ENCODE measurements at regions not wholly inside any gene's neighbourhood (a gene's known extent, or its start where the extent isn't known, plus 50 kb on each side); places are given as distances from the start of the nearest gene placed in this dataset.
"Not testable (repeated sequence)": the region's sequence is repeated elsewhere in the genome, so short reads cannot be mapped to it uniquely, and the experiment has no call there.

DNA sequence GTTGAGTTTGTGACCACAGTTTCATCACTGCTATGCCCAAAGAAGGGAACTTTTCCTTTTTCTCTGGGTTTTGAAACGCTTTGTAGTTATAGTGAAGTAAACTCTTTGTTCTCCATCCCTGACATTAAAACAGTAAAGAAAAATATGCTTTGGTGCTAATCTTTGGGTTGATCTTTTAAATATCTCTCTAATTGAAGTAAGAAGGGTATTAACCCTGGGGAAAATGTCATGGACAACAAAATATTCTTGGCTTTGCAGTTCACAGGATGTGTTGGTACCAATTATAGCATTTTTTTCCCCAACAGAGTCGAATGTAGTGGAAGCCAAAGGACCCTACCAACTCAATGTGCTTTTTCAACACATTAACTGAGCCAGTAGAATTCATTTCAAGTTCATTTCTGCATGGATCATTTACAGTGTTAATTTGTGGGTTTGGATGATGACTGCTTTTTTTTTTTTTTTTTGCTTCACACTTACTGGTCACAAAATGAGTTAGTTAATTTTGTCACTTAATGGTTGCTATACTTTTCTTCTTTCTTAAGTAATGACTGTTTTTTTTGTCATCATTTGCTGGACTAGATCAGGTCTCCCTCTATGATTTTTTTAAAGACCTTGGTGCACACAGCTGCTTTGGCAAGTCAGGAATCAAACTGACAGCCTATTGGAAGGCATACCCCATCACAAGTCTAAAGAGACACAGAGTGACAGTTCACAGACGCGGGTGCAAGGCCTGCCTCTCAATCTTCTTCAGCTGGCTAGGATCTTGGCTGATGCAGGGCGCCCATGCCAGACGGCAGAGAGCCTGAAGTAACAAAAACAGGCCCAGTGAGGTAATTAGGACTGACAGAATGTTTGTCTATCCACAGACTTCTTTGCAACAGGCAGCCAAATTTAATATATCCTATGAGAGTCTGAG lies 98.8 kb upstream of the MMADHC start:
- ATAC-seq (no peak), DNase-seq (no peak)
- no peaks in the 10 kb centered on the region for H3K9me3 ChIP-seq (ENCODE audit: low read length)
- no peaks in the 10 kb centered on the region for H3F3A ChIP-seq (ENCODE audit: low read length, unreplicated experiment)
- no peaks in the 10 kb centered on the region for H4K20me1 ChIP-seq (ENCODE audit: low read length)
- H3K9me2 ChIP-seq (replicated peaks; ENCODE audit: low read length), result no peaks in the 10 kb centered on the region
- H3K27ac ChIP-seq (ENCODE audit: low read length), result no peak overlapping the region
- no peak for TF ChIP-seq EZH2phosphoT487 (IDR thresholded peaks at IDR 0.05; ENCODE audit: borderline replicate concordance, low read length)
- TF ChIP-seq, protein P1, sequence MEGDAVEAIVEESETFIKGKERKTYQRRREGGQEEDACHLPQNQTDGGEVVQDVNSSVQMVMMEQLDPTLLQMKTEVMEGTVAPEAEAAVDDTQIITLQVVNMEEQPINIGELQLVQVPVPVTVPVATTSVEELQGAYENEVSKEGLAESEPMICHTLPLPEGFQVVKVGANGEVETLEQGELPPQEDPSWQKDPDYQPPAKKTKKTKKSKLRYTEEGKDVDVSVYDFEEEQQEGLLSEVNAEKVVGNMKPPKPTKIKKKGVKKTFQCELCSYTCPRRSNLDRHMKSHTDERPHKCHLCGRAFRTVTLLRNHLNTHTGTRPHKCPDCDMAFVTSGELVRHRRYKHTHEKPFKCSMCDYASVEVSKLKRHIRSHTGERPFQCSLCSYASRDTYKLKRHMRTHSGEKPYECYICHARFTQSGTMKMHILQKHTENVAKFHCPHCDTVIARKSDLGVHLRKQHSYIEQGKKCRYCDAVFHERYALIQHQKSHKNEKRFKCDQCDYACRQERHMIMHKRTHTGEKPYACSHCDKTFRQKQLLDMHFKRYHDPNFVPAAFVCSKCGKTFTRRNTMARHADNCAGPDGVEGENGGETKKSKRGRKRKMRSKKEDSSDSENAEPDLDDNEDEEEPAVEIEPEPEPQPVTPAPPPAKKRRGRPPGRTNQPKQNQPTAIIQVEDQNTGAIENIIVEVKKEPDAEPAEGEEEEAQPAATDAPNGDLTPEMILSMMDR (conservative IDR thresholded peaks at IDR 0.05; ENCODE audit: low read depth, low read length), result no peak
- no peak for TF ChIP-seq EZH2 (IDR thresholded peaks at IDR 0.05; ENCODE audit: low read length, unreplicated experiment)
- H2AFZ ChIP-seq (ENCODE audit: low read length), result no peak overlapping the region
- no peaks in the 10 kb centered on the region for H3K36me3 ChIP-seq (ENCODE audit: low read depth, low read length)
- intact Hi-C loops (cut with micrococcal nuclease), result no loop called here
- no peak overlapping the region for H3K9ac ChIP-seq (ENCODE audit: low read length)
- CTCF ChIA-PET, result no interaction called here
- no peak overlapping the region for H3K4me2 ChIP-seq (ENCODE audit: low read length)
- no peaks in the 10 kb centered on the region for H3K27me3 ChIP-seq (ENCODE audit: low read length)
- no TSS peak for BruUV-seq (replicated peaks)
- POLR2A ChIA-PET (ENCODE audit: unreplicated experiment), result no interaction called here
- no peaks in the 10 kb centered on the region for H3K4me1 ChIP-seq (ENCODE audit: insufficient read depth, low read length)
- no peak overlapping the region for H3K4me3 ChIP-seq (ENCODE audit: low read length)
- H3K79me2 ChIP-seq (ENCODE audit: low read length), result no peaks in the 10 kb centered on the region

DNA sequence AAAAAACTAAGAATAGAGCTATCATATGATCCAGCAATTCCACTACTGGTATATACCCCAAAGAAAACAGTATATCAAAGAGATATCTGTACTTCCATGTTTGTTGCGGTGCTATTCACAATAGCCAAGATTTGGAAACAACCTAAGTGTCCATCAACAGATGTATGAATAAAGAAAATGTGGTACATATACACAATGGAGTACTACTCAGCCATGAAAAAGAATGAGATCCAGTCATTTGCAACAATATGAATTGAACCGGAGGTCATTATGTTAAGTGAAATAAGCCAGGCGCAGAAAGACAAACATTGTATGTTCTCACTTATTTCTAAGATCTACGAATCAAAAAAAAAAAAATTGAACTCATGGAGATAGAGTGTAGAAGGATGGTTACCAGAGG lies 97.8 kb upstream of the MMADHC start:
- BruUV-seq (replicated peaks); intact Hi-C loops (cut with micrococcal nuclease); H3K9ac ChIP-seq (ENCODE audit: low read length); H2AFZ ChIP-seq (ENCODE audit: low read length); H3K36me3 ChIP-seq (ENCODE audit: low read depth, low read length); H3K9me2 ChIP-seq (replicated peaks; ENCODE audit: low read length); ATAC-seq; H3F3A ChIP-seq (ENCODE audit: low read length, unreplicated experiment); H3K4me2 ChIP-seq (ENCODE audit: low read length); POLR2A ChIA-PET (ENCODE audit: unreplicated experiment); H3K27me3 ChIP-seq (ENCODE audit: low read length); H3K27ac ChIP-seq (ENCODE audit: low read length); H3K4me3 ChIP-seq (ENCODE audit: low read length); H3K79me2 ChIP-seq (ENCODE audit: low read length); H3K9me3 ChIP-seq (ENCODE audit: low read length); CTCF ChIA-PET; H4K20me1 ChIP-seq (ENCODE audit: low read length); DNase-seq; H3K4me1 ChIP-seq (ENCODE audit: insufficient read depth, low read length): not testable (repeated sequence)

DNA sequence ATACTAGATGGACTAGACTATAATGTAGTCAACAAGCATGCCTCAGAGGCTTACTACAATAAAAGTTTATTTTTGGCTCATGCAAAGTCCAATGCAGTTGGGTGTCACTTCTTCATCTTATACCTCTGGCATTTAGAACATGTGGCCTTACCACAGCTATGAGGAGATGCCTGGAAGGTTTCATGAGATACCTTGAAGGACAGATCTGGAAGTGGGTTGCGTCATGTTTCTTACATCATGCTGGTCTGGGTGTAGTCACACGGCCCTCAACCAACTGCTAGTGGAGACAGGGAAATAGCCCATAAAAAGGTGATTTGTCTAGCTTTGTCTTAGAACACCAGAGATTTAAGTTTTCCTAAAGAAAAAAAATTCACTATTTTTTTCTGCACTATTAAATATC lies 91.7 kb upstream of the MMADHC start:
- POLR2A ChIA-PET (ENCODE audit: unreplicated experiment), result no interaction called here
- no peaks in the 10 kb centered on the region for H3K4me1 ChIP-seq (ENCODE audit: insufficient read depth, low read length)
- no peak for DNase-seq
- no peaks in the 10 kb centered on the region for H3K9me2 ChIP-seq (replicated peaks; ENCODE audit: low read length)
- BruUV-seq (replicated peaks), result no TSS peak
- H3K79me2 ChIP-seq (ENCODE audit: low read length), result no peaks in the 10 kb centered on the region
- H3F3A ChIP-seq (ENCODE audit: low read length, unreplicated experiment), result no peaks in the 10 kb centered on the region
- no peaks in the 10 kb centered on the region for H3K36me3 ChIP-seq (ENCODE audit: low read depth, low read length)
- H4K20me1 ChIP-seq (ENCODE audit: low read length), result no peaks in the 10 kb centered on the region
- no peak for ATAC-seq
- CTCF ChIA-PET, result no interaction called here
- no peak overlapping the region for H3K4me2 ChIP-seq (ENCODE audit: low read length)
- no peak overlapping the region for H2AFZ ChIP-seq (ENCODE audit: low read length)
- TF ChIP-seq, protein P1 (conservative IDR thresholded peaks at IDR 0.05; ENCODE audit: low read depth, low read length), result no peak
- TF ChIP-seq EZH2phosphoT487 (IDR thresholded peaks at IDR 0.05; ENCODE audit: borderline replicate concordance, low read length) (no peak), EZH2 (IDR thresholded peaks at IDR 0.05; ENCODE audit: low read length, unreplicated experiment) (no peak)
- no peak overlapping the region for H3K27ac ChIP-seq (ENCODE audit: low read length)
- no peak overlapping the region for H3K4me3 ChIP-seq (ENCODE audit: low read length)
- H3K9ac ChIP-seq (ENCODE audit: low read length), result no peak overlapping the region
- intact Hi-C loops (cut with micrococcal nuclease), result no loop called here
- H3K27me3 ChIP-seq (ENCODE audit: low read length), result no peaks in the 10 kb centered on the region
- H3K9me3 ChIP-seq (ENCODE audit: low read length), result no peaks in the 10 kb centered on the region

Data from PC-3 (cell line).